Astrocyte (in vitro differentiated cells and primary cell): ENCODE measurements at regions not wholly inside any gene's neighbourhood (a gene's known extent, or its start where the extent isn't known, plus 50 kb on each side); places are given as distances from the start of the nearest gene placed in this dataset.

Experiments
- CTCF ChIP-seq: IDR thresholded peaks from 2 replicates; pipeline ENCODE4 v1.5.1; 2011; ENCODE audit warnings: low read depth, mild to moderate bottlenecking, inconsistent platforms, low read length, moderate library complexity; ENCODE audit not compliant: insufficient read depth
- EZH2 ChIP-seq: IDR thresholded peaks from 2 replicates; pipeline ENCODE4 v1.6.1; 2012; ENCODE audit warnings: mild to moderate bottlenecking, low read length, inconsistent platforms; ENCODE audit not compliant: insufficient read depth

GRCh38 chr3:74135808-74136207, 478.7 kb downstream of the CNTN3 start:
- TF ChIP-seq CTCF (no peak), EZH2 (no peak)
